Colonic mucosa (tissue), 4 donors: ENCODE measurements at regions not wholly inside any gene's neighbourhood (a gene's known extent, or its start where the extent isn't known, plus 50 kb on each side); places are given as distances from the start of the nearest gene placed in this dataset.

Experiments
- DNase-seq: peaks from one replicate; pipeline ENCODE4 v3.0.0-alpha.2; 2020
- H3K27ac ChIP-seq: fragments of 200-600 bp; one replicate; pipeline ENCODE4 v1.8.0; 2021
- H3K27me3 ChIP-seq: fragments of 200-600 bp; one replicate; pipeline ENCODE4 v1.8.0; 2021
- H3K36me3 ChIP-seq: fragments of 200-600 bp; one replicate; pipeline ENCODE4 v1.8.0; 2021
- H3K4me1 ChIP-seq: fragments of 200-600 bp; one replicate; pipeline ENCODE4 v1.8.0; 2021; ENCODE audit warnings: mild to moderate bottlenecking
- H3K4me3 ChIP-seq: fragments of 200-600 bp; one replicate; pipeline ENCODE4 v1.8.0; 2021
- H3K9ac ChIP-seq, 2 donors: one replicate each; pipeline ENCODE4 v1.7.0; 2013; ENCODE audit warnings: control low read depth in 2 of 2, low read depth in 2 of 2, low read length in 2 of 2
- H3K9me3 ChIP-seq: fragments of 200-600 bp; one replicate; pipeline ENCODE4 v1.8.0; 2021
- intact Hi-C: fragments of 100-400 bp; cut with DNase I; formaldehyde crosslinking; loops from one replicate; pipeline ENCODE4 v1.14.1; 2022
- TF ChIP-seq, protein P1 (sequence below): fragments of 200-600 bp; IDR thresholded peaks from one replicate; pipeline ENCODE4 v1.8.0; 2022; ENCODE audit warnings: antibody characterized with exemption, mild to moderate bottlenecking
- donor health status: healthy.
- donor health status: DM: no; HTN: no; CAD: no.
- donor health status: DM: no; HTN: no; CAD: no.

DNA sequence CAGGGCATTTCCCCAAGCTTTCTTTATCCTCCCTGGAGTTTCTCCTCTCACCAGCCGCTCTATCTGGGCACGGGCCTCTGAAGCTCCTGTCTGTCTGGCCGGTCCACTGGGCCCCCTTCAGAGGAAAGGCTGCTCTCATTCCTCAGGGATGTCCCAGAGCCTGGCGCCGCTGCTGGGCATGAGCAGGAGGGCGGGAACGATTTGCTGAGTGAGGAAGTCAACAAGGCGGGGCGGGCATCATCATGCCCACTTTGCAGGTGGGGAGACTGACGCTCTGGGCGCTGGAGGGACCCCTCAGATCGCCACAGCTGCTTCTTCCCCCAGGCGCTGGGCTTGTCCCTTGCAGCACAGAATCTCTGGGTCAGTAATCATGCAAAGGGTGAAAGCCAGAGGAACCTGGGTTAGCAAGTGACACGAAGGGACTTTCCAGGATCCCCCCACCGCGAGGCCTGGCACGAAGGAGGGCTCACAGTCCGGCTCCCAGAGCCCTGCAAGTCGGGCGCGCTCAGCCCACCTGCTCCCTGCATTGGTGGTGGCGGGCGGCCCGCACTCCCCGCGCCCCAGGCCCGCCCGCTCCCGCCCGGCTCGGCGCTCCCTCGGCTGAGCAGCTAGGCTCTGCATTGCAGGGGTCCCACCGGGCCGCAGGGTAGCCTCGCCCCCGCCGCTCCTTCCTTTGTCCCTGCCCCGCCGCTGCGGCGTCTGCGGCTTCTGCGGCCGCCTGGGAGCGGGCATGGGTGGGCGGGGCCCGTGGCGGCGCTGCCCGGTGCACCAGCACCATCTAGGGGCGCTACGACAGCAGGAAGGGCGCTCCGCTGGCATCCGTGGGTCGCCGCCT is 157.8 kb downstream of the CYRIA start:
- Histone ChIP-seq H3K9ac (no peak overlapping the region), H3K36me3 (no peaks in the 10 kb centered on the region), H3K9me3 (no peaks in the 10 kb centered on the region), H3K4me3 (peak overlapping the region; percentile 41), H3K27ac (no peak overlapping the region), H3K4me1 (no peaks in the 10 kb centered on the region), H3K27me3 (peaks cover 23% of the 10 kb centered on the region)
- peak; percentile 41 for DNase-seq
- TF ChIP-seq, protein P1, sequence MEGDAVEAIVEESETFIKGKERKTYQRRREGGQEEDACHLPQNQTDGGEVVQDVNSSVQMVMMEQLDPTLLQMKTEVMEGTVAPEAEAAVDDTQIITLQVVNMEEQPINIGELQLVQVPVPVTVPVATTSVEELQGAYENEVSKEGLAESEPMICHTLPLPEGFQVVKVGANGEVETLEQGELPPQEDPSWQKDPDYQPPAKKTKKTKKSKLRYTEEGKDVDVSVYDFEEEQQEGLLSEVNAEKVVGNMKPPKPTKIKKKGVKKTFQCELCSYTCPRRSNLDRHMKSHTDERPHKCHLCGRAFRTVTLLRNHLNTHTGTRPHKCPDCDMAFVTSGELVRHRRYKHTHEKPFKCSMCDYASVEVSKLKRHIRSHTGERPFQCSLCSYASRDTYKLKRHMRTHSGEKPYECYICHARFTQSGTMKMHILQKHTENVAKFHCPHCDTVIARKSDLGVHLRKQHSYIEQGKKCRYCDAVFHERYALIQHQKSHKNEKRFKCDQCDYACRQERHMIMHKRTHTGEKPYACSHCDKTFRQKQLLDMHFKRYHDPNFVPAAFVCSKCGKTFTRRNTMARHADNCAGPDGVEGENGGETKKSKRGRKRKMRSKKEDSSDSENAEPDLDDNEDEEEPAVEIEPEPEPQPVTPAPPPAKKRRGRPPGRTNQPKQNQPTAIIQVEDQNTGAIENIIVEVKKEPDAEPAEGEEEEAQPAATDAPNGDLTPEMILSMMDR = peak; percentile 63
- intact Hi-C loops = loop anchor here (2.0 to 5.0 kb wide), 2 partner anchors 571 to 871 kb away; no protein-coding TSS in a partner anchor

DNA sequence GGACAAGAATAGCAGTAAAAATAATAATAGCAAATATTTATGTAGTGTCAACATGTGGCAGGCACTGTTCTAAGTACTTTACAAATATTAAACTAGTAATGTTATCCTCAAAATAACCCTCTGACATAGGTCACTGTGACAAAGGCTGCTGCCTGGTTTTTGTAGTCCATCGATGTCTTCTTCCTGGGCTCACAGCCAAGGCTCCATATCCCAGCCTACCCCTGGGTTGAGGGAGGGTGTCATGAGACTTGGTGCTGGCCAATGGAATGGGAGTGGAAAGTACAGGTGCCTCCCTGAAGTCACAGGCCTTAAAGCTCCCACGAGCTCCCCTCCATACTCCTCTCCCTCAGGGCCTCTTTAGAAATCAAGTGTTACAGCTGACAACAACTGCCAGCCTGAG is 159.3 kb downstream of the CYRIA start:
- intact Hi-C loops = loop anchor here (5.0 kb wide), 1 partner anchor 569 kb away; no protein-coding TSS in a partner anchor
- Histone ChIP-seq H3K27me3 (peaks cover 23% of the 10 kb centered on the region), H3K27ac (no peak overlapping the region), H3K9me3 (no peaks in the 10 kb centered on the region), H3K36me3 (no peaks in the 10 kb centered on the region), H3K4me1 (no peaks in the 10 kb centered on the region), H3K4me3 (no peak overlapping the region), H3K9ac (no peak overlapping the region)
- no peak for DNase-seq
- TF ChIP-seq, protein P1 = no peak

DNA sequence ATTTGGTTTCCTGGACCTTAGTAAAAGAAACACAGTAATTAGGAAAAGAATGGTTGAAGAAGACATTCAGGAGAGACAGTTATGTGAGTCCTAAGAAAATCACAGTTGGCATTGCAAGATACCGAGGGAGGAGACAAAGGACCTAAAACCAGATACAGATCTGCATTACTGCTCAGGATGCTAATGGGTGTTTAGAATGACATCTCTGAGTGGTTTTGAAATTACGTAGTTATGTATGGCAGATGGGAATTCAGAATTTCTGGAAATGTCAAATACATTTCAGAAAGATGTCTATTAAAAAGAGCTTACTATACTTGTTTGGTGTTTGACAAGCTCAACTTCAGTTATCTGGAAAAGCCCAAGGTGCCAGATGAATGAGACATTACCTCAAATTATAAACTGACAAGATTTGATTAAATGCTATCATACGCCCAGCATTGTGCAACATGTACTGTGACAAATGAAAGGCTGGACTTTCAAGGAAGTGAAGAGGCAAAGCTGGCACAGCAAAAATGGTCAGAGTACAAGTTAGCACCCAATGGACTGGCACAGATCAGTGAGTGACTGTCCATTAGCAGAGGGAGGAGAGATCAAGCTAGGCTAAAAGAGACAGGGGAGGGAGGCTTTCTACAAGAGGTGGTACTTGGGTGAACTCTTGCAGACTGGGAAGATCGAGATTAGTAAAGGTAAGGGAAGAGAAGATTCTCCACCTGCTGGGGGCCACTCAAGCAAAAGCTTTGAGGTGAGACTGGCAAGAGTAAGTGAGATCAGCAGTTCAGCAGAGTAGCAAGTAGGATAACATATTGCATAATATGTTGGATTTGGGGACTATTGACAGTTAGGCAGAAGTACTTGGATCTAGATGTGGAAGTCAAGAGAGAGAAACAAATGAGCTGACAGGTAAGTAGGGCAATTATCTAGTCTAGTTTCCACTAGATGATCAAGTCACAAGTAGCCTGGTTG is 168.9 kb downstream of the CYRIA start:
- no peak for DNase-seq

DNA sequence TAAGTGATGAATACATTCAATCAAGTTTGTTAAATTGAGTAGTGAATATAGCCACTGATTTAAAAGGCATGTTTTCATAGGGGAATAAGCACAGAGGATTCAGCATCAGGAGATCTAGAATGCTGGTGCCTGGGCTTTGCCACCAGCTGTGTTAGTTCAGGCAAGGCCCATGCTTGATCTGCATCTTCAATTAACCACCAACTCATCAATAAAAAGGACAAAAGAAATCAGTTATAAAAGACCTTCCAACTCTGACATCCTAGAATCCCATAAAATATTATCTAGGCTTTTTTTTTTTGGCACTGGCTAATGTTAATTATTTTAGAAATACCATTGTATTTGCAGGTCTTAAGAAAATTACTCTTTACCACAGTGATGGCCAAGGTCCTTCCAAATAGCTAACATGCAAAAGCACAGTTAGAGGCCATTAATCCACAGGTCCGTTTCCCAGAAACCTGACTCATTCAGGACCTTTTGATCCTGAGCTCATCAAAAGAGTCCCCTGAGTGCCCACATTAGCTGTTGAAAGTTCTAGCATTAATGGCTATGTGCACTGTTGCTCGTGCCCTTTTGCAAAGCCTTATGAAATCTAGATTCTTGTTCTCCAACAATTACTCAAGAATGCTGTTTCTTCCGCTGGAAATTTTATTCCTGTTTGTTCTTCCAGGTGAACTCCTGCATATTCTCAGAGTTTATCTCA is 170.0 kb downstream of the CYRIA start:
- Histone ChIP-seq H3K36me3 (no peaks in the 10 kb centered on the region), H3K4me1 (no peaks in the 10 kb centered on the region), H3K4me3 (no peak overlapping the region), H3K9me3 (no peaks in the 10 kb centered on the region), H3K27ac (no peak overlapping the region), H3K27me3 (no peaks in the 10 kb centered on the region), H3K9ac (no peak overlapping the region)
- TF ChIP-seq, protein P1 = no peak
- intact Hi-C loops = no loop called here
- DNase-seq = no peak

More for the DNA sequence above, 168.9 kb downstream of the CYRIA start:
- intact Hi-C loops = no loop called here
- no peaks in the 10 kb centered on the region for H3K9me3 ChIP-seq
- no peaks in the 10 kb centered on the region for H3K4me1 ChIP-seq
- H3K27me3 ChIP-seq = no peaks in the 10 kb centered on the region
- TF ChIP-seq, protein P1 = no peak
- no peak overlapping the region for H3K4me3 ChIP-seq
- H3K9ac ChIP-seq = no peak overlapping the region
- H3K27ac ChIP-seq = no peak overlapping the region
- no peaks in the 10 kb centered on the region for H3K36me3 ChIP-seq
